Dendritic cell treated with granulocyte-macrophage colony-stimulating factor and Interleukin-4, amounts not matched to agents 40 ng/mL and 50 ng/mL, for 4 days (primary cell): ENCODE measurements at regions not wholly inside any gene's neighbourhood (a gene's known extent, or its start where the extent isn't known, plus 50 kb on each side); places are given as distances from the start of the nearest gene placed in this dataset.
"Not testable (repeated sequence)": the region's sequence is repeated elsewhere in the genome, so short reads cannot be mapped to it uniquely, and the experiment has no call there.

Experiments used
- H3K27ac Mint-ChIP-seq: one replicate; pipeline ENCODE4 v1.8.0; 2022; ENCODE audit warnings: mild to moderate bottlenecking, mixed read lengths
- H3K27me3 Mint-ChIP-seq: one replicate; pipeline ENCODE4 v1.8.0; 2022; ENCODE audit warnings: mild to moderate bottlenecking, mixed read lengths
- H3K36me3 Mint-ChIP-seq: one replicate; pipeline ENCODE4 v1.8.0; 2022; ENCODE audit warnings: low read depth, mixed read lengths
- H3K4me1 Mint-ChIP-seq: one replicate; pipeline ENCODE4 v1.8.0; 2022; ENCODE audit warnings: low read depth, mixed read lengths
- H3K4me3 Mint-ChIP-seq: one replicate; pipeline ENCODE4 v1.8.0; 2022; ENCODE audit warnings: mild to moderate bottlenecking, moderate library complexity, mixed read lengths
- H3K9me3 Mint-ChIP-seq: one replicate; pipeline ENCODE4 v1.8.0; 2022; ENCODE audit warnings: mixed read lengths
- intact Hi-C: fragments of 100-400 bp; cut with micrococcal nuclease; formaldehyde crosslinking; loops from one replicate; pipeline ENCODE4 v1.15.0; 2022

DNA sequence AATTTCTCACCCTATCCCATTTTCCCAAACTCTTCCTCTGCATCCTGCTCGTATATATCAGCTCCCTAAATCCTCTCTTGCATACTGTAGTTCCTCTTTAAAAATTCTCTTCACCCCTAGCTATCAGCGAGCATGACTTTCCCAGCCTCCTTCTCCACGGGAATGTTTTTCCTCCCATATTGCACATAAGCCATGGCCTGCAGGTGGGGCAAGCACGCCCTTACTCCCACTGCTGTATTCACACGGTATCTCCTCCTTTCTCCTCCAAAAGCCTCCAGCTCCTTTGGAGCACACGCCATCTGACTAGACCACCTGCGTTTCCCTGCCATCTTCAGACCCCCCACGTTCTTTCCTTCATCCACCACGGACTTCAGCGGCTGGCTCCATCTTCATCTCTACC, 208.7 kb upstream of the FRG1 start:
- H3K27me3 Mint-ChIP-seq, intact Hi-C loops, H3K36me3 Mint-ChIP-seq, H3K4me3 Mint-ChIP-seq, H3K4me1 Mint-ChIP-seq, H3K27ac Mint-ChIP-seq, H3K9me3 Mint-ChIP-seq: not testable (repeated sequence)

DNA sequence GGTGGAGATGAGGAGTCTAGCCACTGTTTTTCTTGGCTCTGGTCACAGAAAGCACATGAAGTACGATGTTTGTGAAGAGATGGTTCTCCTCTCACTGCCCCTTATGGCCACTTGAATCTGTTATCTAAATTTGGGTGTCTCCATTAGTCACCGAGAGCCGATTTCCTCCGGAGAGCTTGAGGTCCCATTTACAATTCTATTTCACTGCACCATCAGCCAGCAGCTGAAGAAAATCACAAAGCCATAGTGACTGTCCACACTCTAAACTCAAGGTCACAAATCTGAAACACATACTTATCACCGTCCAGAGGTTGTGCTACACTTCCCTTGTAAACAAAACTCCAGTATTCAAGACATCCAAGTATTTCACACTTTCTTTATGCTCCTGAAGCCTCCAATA, 207.2 kb upstream of the FRG1 start:
- H3K4me1 Mint-ChIP-seq, intact Hi-C loops, H3K4me3 Mint-ChIP-seq, H3K27ac Mint-ChIP-seq, H3K9me3 Mint-ChIP-seq, H3K36me3 Mint-ChIP-seq, H3K27me3 Mint-ChIP-seq: not testable (repeated sequence)

DNA sequence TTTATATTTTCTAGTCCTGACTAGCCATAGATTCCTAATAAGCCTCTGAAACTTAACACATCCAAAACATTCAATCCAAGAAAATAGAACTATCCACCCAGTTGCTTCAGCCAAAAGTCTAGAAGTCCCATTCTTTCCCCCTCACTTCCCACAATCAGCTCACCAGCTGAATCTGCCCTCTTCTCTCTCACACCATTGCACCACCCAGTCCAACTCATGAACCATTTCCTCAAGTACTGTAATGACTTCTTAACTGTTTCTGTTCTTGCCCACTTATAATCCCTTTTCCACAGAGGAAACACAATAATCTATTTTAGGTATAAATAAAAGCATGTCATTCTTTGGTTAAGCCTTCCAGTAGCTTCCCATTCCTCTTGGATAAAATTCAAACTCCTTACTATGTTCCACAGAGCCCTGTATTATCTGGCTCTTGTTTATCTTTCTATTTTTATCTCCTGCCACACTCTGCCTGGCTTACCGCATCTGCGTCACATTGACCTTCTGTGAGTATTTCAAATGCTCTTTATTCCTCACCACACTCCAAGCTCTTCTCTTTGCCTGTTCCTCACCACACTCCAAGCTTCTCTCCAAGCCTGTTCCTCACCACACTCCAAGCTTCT, 205.9 kb upstream of the FRG1 start:
- H3K4me1 Mint-ChIP-seq, H3K27me3 Mint-ChIP-seq, H3K9me3 Mint-ChIP-seq, intact Hi-C loops, H3K4me3 Mint-ChIP-seq, H3K36me3 Mint-ChIP-seq, H3K27ac Mint-ChIP-seq: not testable (repeated sequence)

DNA sequence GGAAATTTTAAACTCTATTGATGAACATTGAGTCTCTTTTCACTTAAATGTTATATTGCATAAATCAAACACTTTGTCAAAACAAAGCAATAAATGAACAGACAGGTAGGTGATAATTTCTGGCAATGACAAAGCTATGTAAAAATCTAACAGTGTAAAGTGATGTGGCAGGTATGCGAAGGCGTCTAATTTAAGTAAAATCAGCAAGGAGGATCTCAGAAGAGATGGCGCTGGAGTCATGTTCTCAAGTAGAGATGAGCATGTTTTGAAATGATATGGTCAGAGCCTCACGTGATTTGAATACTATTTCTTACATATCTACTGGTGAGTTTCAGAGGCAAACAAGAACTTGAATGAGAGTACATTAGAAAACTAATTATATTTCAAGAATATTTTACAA, 204.0 kb upstream of the FRG1 start:
- H3K36me3 Mint-ChIP-seq, H3K4me3 Mint-ChIP-seq, H3K27ac Mint-ChIP-seq, intact Hi-C loops, H3K9me3 Mint-ChIP-seq, H3K27me3 Mint-ChIP-seq, H3K4me1 Mint-ChIP-seq: not testable (repeated sequence)

DNA sequence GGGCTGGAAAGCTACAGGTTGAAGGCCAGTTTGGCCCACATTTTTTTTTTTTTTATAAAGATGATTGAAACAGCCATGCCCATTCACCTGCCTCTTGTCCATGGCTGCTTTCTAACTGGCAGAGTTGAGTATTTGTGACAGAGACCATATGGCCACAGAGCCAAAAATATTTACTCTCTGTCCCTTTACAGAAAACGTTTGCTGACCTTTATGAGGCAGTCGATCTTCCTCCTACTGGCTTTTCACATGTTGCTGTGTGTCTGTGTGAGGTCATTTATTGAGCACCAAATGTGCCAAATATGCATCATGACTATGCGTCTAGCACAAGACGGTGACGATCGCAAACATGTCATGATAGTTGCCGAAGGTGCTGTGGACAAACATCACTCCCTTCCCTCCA, 200.6 kb upstream of the FRG1 start:
- H3K27ac Mint-ChIP-seq, intact Hi-C loops, H3K4me3 Mint-ChIP-seq, H3K4me1 Mint-ChIP-seq, H3K27me3 Mint-ChIP-seq, H3K36me3 Mint-ChIP-seq: not testable (repeated sequence)
- peaks cover 16% of the 10 kb centered on the region for H3K9me3 Mint-ChIP-seq

DNA sequence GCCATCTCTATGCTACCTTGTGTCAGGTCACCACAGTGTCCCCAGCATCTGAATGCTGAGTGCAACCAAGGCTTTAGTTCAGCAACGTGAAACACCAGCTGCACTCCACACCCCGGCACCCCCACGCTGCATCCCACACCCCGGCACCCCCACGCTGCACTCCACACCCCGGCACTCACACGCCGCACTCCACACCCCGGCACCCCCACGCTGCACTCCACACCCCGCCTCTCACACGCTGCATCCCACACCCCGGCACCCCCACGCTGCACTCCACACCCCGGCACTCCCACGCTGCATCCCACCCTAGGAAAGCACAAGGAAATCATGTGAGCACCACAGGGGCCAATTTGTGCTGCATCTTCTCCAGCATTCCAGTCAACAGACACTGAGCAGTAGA, 199.8 kb upstream of the FRG1 start:
- Mint-ChIP-seq H3K27ac (no peak overlapping the region), H3K27me3 (no peaks in the 10 kb centered on the region), H3K9me3 (peaks cover 16% of the 10 kb centered on the region), H3K36me3 (no peaks in the 10 kb centered on the region), H3K4me3 (no peak overlapping the region), H3K4me1 (no peaks in the 10 kb centered on the region)
- intact Hi-C loops: no loop called here

DNA sequence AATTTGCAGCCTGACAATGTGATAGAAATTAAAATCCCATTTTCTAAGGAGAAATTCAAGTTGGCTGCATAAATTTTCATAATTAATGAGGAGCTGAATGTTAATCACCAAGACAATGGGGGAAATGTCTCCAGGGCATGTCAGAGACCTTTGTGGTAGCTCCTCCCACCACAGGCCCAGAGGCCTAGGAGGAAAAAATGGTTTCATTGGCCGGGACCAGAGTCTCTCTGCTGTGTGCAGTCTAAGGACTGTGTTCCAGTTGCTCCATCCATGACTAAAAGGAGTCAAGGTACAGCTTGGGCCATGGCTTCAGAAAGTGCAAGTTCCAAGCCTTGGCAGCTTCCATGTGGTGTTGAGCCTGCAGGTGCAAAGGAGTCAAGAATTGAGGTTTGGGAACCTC, 187.6 kb upstream of the FRG1 start:
- H3K4me3 Mint-ChIP-seq, H3K36me3 Mint-ChIP-seq, H3K4me1 Mint-ChIP-seq, H3K27ac Mint-ChIP-seq, intact Hi-C loops, H3K27me3 Mint-ChIP-seq: not testable (repeated sequence)
- H3K9me3 Mint-ChIP-seq: peaks cover 22% of the 10 kb centered on the region

DNA sequence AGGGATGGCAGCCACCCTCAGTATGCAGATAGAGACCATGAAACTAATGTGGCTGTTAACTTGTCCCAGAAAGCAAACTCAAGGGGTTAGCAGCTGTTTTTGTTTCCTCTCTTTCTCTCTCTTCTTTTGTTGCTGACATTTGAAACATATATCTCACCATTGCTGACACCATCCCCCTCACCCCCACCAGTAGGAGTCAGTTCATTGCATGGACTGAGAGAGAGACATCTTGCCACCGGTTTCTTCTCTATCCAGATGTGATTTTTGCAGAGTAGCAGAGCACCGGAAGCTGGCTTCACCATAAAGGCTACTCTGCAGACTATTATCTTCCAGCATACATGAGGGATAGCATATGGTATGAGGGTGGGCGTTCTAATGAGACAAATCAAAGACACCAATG, 177.1 kb upstream of the FRG1 start:
- Mint-ChIP-seq H3K36me3 (no peaks in the 10 kb centered on the region), H3K27ac (no peak overlapping the region)
- intact Hi-C loops: no loop called here

DNA sequence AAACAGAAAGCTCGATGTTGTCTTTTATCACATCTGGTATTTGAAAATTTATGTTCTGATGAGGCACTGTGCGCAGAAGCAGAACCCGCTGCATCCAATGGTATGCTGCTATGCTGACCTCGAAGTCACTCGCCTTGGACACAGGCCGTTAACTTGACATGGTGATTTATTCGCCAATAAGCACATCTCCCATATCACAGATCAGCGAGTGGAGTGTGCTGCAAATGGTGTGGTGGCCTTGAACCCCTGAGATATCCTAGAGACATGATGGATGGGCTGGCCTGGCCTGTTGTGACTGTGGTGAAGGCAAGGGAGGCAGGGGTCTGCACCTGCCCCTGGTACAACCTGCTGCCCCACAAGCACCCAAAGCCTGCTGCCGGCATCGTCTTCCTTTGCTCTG, 175.4 kb upstream of the FRG1 start:
- no peaks in the 10 kb centered on the region for H3K36me3 Mint-ChIP-seq
- intact Hi-C loops: no loop called here
- peaks cover 12% of the 10 kb centered on the region for H3K9me3 Mint-ChIP-seq
- no peaks in the 10 kb centered on the region for H3K27me3 Mint-ChIP-seq
- no peak overlapping the region for H3K27ac Mint-ChIP-seq
- H3K4me1 Mint-ChIP-seq: no peaks in the 10 kb centered on the region
- no peak overlapping the region for H3K4me3 Mint-ChIP-seq

More for the DNA sequence above, 177.1 kb upstream of the FRG1 start:
- peaks cover 23% of the 10 kb centered on the region for H3K9me3 Mint-ChIP-seq
- no peaks in the 10 kb centered on the region for H3K27me3 Mint-ChIP-seq
- H3K4me3 Mint-ChIP-seq: no peak overlapping the region
- H3K4me1 Mint-ChIP-seq: no peaks in the 10 kb centered on the region

DNA sequence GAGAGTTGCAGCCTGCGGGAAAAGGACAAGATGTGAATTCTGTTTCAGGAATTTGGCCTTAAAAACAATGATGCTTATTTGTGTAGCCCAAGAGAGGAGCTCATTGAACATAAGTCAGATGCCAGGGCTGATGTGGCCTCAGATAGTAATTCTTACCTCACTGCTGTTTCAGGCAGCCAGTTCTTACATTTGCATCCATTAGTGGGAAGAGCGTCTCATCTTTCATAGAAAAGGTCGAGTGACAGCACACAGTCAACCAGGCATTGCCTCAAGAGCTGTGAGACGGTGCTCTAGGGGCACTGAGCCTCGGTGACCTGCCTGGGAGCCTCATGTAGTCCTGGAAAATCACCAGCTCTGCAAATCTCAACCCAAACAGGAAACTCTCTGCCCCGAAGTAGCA, 174.9 kb upstream of the FRG1 start:
- no peak overlapping the region for H3K4me3 Mint-ChIP-seq
- no peaks in the 10 kb centered on the region for H3K36me3 Mint-ChIP-seq
- no peaks in the 10 kb centered on the region for H3K4me1 Mint-ChIP-seq
- H3K27me3 Mint-ChIP-seq: no peaks in the 10 kb centered on the region
- no peak overlapping the region for H3K27ac Mint-ChIP-seq
- peaks cover 9% of the 10 kb centered on the region for H3K9me3 Mint-ChIP-seq
- intact Hi-C loops: no loop called here

DNA sequence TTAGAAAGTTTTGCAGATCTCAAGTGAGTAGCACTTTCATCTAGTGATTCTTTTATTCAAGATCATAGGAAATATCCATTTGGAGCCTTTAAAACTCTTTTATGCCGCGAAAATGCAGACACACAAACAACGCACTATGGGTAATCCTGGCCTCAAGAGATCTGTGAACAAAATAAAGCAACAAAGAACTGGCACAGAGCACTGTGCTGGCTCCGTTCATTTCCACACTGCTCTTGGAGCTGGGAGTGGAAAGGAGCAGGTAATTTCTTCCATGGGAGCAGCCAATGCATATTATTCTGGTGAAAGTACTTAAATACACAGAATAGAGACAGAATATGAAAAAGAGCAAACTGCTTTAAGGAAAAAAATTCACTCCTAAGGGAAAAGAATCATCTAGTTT, 172.7 kb upstream of the FRG1 start:
- intact Hi-C loops: no loop called here
- H3K36me3 Mint-ChIP-seq: no peaks in the 10 kb centered on the region
- no peak overlapping the region for H3K27ac Mint-ChIP-seq
- no peaks in the 10 kb centered on the region for H3K9me3 Mint-ChIP-seq
- H3K27me3 Mint-ChIP-seq: no peaks in the 10 kb centered on the region
- no peak overlapping the region for H3K4me3 Mint-ChIP-seq
- no peaks in the 10 kb centered on the region for H3K4me1 Mint-ChIP-seq

DNA sequence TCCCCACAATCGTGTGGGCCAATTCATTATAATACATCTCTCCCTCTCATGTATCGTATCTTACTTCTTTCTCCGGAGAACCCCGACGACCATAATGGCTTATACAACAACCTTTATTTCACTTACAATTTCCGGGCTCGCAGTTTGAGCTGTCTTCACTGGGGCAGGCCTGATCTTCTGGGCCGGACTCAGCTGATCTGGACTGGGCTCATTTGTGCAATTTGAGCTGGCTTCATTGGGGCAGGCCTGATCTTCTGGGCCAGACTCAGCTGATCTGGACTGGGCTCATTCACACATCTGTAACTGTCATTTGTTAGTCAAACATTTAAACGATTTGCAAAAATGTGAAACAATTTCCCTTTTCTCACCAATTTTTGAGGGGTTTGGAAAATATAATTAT, 171.5 kb upstream of the FRG1 start:
- intact Hi-C loops: no loop called here
- Mint-ChIP-seq H3K4me1 (no peaks in the 10 kb centered on the region), H3K27ac (no peak overlapping the region), H3K36me3 (no peaks in the 10 kb centered on the region), H3K9me3 (no peaks in the 10 kb centered on the region), H3K4me3 (no peak overlapping the region), H3K27me3 (no peaks in the 10 kb centered on the region)

DNA sequence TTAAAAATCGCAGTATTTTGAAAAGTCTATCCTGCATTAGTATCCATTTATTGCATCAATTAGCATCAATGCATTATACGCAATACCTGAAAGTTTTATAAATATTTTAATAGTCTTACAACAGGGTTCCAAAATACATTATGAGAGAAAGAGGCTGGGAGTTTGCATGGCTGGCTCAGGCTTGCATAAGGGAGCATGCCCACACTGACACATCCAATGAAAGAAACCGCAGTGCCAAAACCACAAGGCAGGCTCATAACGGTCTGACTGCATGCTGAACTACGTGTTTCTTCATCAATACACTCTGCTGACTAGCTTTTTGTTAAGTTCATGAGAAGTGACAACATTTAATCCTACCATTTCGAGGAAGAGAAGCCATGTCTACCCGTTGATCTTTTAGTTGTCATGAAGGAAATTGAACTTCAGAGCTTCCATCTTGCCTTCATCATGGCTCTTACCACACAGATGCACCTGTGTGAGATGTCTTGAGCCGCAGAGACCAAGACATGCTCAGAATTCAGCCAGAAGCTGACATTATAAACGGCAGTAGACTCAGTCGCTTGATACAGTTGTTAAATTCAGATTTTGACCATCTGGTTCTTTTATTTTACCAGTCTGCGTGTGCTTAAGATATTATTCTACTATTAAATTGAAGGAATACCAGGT, 168.8 kb upstream of the FRG1 start:
- H3K36me3 Mint-ChIP-seq: no peaks in the 10 kb centered on the region
- no peaks in the 10 kb centered on the region for H3K9me3 Mint-ChIP-seq
- intact Hi-C loops: no loop called here
- H3K4me3 Mint-ChIP-seq: no peak overlapping the region
- no peaks in the 10 kb centered on the region for H3K4me1 Mint-ChIP-seq
- no peaks in the 10 kb centered on the region for H3K27me3 Mint-ChIP-seq
- H3K27ac Mint-ChIP-seq: no peak overlapping the region

DNA sequence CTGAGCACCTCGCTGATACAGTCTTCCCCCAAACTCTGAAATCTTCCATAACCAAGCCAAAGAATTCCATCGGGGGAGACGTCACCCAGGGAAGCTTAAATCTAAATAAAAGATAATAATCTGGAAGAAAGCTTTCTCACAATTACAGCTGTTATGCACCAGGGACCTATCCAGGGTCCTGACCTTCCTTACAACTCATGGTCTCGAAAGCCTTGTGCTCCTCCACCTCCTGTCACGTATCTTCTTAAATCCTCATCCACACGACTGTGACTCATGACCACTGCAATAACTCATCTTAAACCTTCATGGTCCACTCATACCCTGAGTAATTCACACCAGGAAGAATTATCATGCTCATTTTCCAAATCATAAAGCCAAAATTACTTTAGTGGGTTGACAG, 166.8 kb upstream of the FRG1 start:
- H3K27ac Mint-ChIP-seq: no peak overlapping the region
- H3K36me3 Mint-ChIP-seq: no peaks in the 10 kb centered on the region
- H3K27me3 Mint-ChIP-seq: no peaks in the 10 kb centered on the region
- H3K4me3 Mint-ChIP-seq: no peak overlapping the region
- H3K9me3 Mint-ChIP-seq: no peaks in the 10 kb centered on the region
- no peaks in the 10 kb centered on the region for H3K4me1 Mint-ChIP-seq
- intact Hi-C loops: no loop called here

DNA sequence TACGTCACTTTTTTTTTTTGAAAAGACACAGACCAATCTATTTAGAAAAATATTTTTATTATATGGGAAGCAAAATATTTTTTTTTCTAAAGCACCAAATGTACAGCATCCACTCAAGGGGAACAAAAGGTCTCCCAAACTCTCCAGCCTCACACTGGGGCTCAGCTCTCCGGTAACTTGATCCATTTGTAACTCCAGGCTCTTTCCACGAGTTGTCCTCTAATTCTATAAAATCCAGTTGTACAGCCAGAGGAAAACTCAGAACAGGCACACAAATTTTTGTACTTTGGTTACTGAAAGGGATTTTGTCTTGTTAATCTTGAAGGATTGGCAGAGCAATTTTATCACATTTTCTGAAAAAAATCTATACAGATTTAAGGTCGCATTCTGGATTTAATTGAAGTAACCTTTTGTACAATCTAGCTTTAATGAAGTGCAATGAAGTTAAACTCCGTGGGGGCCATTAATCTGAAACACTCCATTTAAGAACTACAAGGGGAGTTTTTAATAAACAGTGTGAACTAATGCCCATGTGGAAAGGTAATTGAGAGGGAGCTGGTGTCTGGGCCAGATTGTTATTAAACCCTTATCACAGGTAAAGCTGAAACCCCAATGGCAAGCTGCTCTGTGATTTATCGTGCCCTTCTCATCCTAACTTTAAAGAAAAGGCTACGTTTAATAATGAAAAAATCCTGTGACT, 161.2 kb upstream of the FRG1 start:
- Mint-ChIP-seq H3K36me3 (no peaks in the 10 kb centered on the region), H3K27me3 (no peaks in the 10 kb centered on the region), H3K4me3 (no peak overlapping the region), H3K27ac (no peak overlapping the region), H3K9me3 (peaks cover 16% of the 10 kb centered on the region), H3K4me1 (peaks cover 9% of the 10 kb centered on the region)
- intact Hi-C loops: no loop called here
